Hepatocyte (in vitro differentiated cells): ENCODE measurements at regions not wholly inside any gene's neighbourhood (a gene's known extent, or its start where the extent isn't known, plus 50 kb on each side); places are given as distances from the start of the nearest gene placed in this dataset.

Source experiments
- DNase-seq: peaks from one replicate; pipeline ENCODE4 v3.0.0-alpha.2; 2016; ENCODE audit warnings: low spot score
- H2AFZ ChIP-seq: fragments of 200-600 bp; sonication (generic); 2 replicates; pipeline ENCODE4 v1.6.0; 2016; ENCODE audit warnings: antibody characterized with exemption, mild to moderate bottlenecking
- H3K27ac ChIP-seq: fragments of 200-600 bp; sonication (generic); 2 replicates; pipeline ENCODE4 v1.5.1; 2016; ENCODE audit warnings: mild to moderate bottlenecking
- H3K27me3 ChIP-seq: fragments of 200-600 bp; sonication (generic); 2 replicates; pipeline ENCODE4 v1.6.1; 2016
- H3K36me3 ChIP-seq: fragments of 200-600 bp; sonication (generic); replicated peaks from 2 replicates; pipeline ENCODE4 v1.5.1; 2016; ENCODE audit warnings: low read depth; ENCODE audit not compliant: insufficient read depth
- H3K4me1 ChIP-seq: fragments of 200-600 bp; sonication (generic); 2 replicates; pipeline ENCODE4 v1.5.1; 2016; ENCODE audit warnings: mild to moderate bottlenecking, moderate library complexity; ENCODE audit not compliant: insufficient read depth
- H3K4me2 ChIP-seq: fragments of 200-600 bp; sonication (generic); 2 replicates; pipeline ENCODE4 v1.6.0; 2016
- H3K4me3 ChIP-seq: fragments of 200-600 bp; sonication (generic); 2 replicates; pipeline ENCODE4 v1.5.1; 2016; ENCODE audit warnings: mild to moderate bottlenecking
- H3K79me2 ChIP-seq: fragments of 200-600 bp; sonication (generic); 2 replicates; pipeline ENCODE4 v1.6.0; 2017; ENCODE audit warnings: mild to moderate bottlenecking
- H3K9me2 ChIP-seq: fragments of 200-600 bp; sonication (generic); replicated peaks from 2 replicates; pipeline ENCODE4 v1.6.0; 2017; ENCODE audit warnings: mild to moderate bottlenecking; ENCODE audit not compliant: insufficient read depth
- H3K9me3 ChIP-seq: fragments of 200-600 bp; sonication (generic); 2 replicates; pipeline ENCODE4 v1.5.1; 2016; ENCODE audit warnings: low read depth, mild to moderate bottlenecking
- H4K20me1 ChIP-seq: fragments of 200-600 bp; sonication (generic); 2 replicates; pipeline ENCODE4 v1.6.0; 2016; ENCODE audit warnings: mild to moderate bottlenecking; ENCODE audit not compliant: insufficient read depth, poor library complexity, severe bottlenecking
- EZH2 ChIP-seq: fragments of 200-600 bp; sonication (generic); IDR thresholded peaks from 2 replicates; pipeline ENCODE4 v1.6.1; 2016; ENCODE audit warnings: antibody characterized with exemption, mild to moderate bottlenecking, borderline replicate concordance
- EZH2phosphoT487 ChIP-seq: fragments of 200-600 bp; sonication (generic); IDR thresholded peaks from one replicate; pipeline ENCODE4 v1.6.1; 2018; ENCODE audit warnings: antibody characterized with exemption, mild to moderate bottlenecking, low read depth, moderate library complexity; ENCODE audit not compliant: unreplicated experiment, severe bottlenecking
- WGBS: methylation state at CpG from one replicate; pipeline ENCODE4 v1.1.6; 2016; ENCODE audit warnings: low lambda C conversion rate; ENCODE audit errors: missing lambda C conversion rate; 5-methylcytosine and 5-hydroxymethylcytosine counted together
- TF ChIP-seq, protein P1 (sequence below): fragments of 200-600 bp; sonication (generic); IDR thresholded peaks from 2 replicates; pipeline ENCODE4 v1.5.1; 2016; ENCODE audit warnings: antibody characterized with exemption, mild to moderate bottlenecking; ENCODE audit not compliant: poor library complexity

DNA sequence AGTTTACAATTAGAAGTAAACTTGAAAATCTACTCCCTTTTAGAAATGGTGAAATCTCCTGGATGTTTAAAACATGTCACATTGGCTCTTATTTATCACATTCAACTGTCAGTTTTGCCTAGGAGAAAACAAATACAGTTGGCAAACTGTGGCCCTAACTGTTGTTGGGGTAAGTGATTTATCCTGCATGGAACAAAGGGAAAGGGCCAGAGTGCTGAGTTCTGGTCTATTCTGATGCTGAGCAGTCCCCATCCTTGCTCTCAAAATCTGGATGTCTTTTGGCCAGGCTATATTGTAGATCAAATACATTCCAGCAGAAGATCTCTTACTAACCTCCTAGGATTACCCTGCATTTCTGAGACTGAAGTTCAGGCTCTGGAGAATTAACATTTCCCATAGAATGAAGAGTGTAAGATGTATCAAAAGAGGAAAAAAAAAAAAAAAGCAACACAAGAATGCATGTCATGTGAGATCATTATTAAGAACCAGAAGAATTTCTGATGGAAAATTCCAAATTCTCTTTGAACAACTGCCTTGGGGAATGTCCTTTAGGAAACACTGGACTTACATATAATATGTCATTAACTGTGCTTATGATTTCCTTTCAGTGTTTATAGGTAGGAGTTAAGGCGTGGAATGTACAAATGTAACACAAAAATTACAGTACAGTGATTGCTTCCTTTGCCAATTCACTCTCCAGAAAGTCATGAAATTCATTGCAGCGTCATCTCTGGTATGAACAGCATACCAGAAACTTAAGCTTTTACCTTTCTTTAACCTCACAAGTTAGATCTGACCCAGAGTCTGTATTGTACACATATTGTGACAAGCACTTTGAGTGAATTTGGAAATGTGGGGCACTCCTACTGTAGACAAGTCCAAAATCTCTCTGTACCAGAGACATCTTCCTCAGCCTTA, 1012.5 kb upstream of the LCORL start:
- no peaks in the 10 kb centered on the region for H3K27me3 ChIP-seq
- no peaks in the 10 kb centered on the region for H3K79me2 ChIP-seq
- no peak overlapping the region for H3K4me3 ChIP-seq
- H3K4me2 ChIP-seq: no peak overlapping the region
- H3K9me3 ChIP-seq: no peaks in the 10 kb centered on the region
- DNase-seq: no peak
- no peaks in the 10 kb centered on the region for H3K36me3 ChIP-seq
- H2AFZ ChIP-seq: peak overlapping the region; percentile 41
- TF ChIP-seq EZH2 (no peak), EZH2phosphoT487 (no peak)
- TF ChIP-seq, protein P1, sequence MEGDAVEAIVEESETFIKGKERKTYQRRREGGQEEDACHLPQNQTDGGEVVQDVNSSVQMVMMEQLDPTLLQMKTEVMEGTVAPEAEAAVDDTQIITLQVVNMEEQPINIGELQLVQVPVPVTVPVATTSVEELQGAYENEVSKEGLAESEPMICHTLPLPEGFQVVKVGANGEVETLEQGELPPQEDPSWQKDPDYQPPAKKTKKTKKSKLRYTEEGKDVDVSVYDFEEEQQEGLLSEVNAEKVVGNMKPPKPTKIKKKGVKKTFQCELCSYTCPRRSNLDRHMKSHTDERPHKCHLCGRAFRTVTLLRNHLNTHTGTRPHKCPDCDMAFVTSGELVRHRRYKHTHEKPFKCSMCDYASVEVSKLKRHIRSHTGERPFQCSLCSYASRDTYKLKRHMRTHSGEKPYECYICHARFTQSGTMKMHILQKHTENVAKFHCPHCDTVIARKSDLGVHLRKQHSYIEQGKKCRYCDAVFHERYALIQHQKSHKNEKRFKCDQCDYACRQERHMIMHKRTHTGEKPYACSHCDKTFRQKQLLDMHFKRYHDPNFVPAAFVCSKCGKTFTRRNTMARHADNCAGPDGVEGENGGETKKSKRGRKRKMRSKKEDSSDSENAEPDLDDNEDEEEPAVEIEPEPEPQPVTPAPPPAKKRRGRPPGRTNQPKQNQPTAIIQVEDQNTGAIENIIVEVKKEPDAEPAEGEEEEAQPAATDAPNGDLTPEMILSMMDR: no peak
- H3K9me2 ChIP-seq: no peaks in the 10 kb centered on the region
- peak overlapping the region; percentile 49 for H3K27ac ChIP-seq
- 66% methylated on average over 2 of the region's 2 CpGs for WGBS
- peaks cover 15% of the 10 kb centered on the region for H3K4me1 ChIP-seq
- no peaks in the 10 kb centered on the region for H4K20me1 ChIP-seq

DNA sequence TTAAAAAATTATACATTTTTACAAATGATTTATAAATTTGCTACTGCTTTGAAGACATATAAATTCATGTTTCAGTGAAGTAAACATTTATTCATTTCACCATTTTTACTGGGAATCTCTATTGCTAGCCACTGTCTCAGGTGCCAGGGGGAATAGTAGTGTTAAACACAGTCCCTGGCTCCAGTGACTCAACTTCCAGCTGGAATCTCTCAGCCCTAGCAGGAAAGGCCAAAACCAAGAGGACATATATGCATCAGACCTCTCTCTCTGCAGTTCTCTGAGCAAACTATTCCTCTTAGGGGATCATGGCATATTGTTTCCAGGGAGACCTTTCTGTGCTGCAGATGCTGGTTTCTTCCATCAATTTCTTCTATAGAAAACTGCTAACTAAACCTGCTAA, 1009.0 kb upstream of the LCORL start:
- Histone ChIP-seq H4K20me1 (no peaks in the 10 kb centered on the region), H3K4me1 (peaks cover 15% of the 10 kb centered on the region), H3K9me2 (no peaks in the 10 kb centered on the region), H3K27me3 (no peaks in the 10 kb centered on the region), H3K4me3 (no peak overlapping the region), H3K4me2 (no peak overlapping the region), H3K36me3 (no peaks in the 10 kb centered on the region), H3K9me3 (no peaks in the 10 kb centered on the region), H3K79me2 (no peaks in the 10 kb centered on the region), H2AFZ (no peak overlapping the region), H3K27ac (no peak overlapping the region)
- no peak for DNase-seq
- no peak for TF ChIP-seq EZH2phosphoT487
- no peak for TF ChIP-seq EZH2

DNA sequence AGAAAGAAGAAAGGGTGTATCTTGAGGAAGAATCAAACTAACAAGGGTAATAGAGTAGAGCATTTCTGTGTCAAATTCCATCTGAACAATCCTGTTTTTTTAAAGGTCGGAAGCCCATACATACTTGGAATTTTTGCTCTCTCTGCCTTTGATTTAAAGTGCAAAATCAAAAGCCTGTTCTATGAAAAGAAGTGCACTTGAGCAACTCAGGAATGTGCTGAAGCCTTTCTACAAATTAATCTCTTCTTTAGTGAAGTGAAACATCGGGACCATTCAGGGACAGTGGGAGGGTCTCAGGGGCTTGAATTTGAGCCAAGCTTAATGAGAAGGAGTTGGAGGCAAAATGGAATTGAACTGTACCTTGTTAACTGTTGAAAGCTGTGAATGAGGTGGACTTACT, 1008.5 kb upstream of the LCORL start:
- H3K9me2 ChIP-seq: no peaks in the 10 kb centered on the region
- H3K4me3 ChIP-seq: no peak overlapping the region
- peak overlapping the region; percentile 21 for H2AFZ ChIP-seq
- H4K20me1 ChIP-seq: no peaks in the 10 kb centered on the region
- peaks cover 15% of the 10 kb centered on the region for H3K4me1 ChIP-seq
- WGBS: 29% methylated on average over 2 of the region's 2 CpGs
- DNase-seq: no peak
- no peaks in the 10 kb centered on the region for H3K9me3 ChIP-seq
- no peak overlapping the region for H3K27ac ChIP-seq
- H3K79me2 ChIP-seq: no peaks in the 10 kb centered on the region
- peak overlapping the region; percentile 24 for H3K4me2 ChIP-seq
- H3K27me3 ChIP-seq: no peaks in the 10 kb centered on the region
- no peaks in the 10 kb centered on the region for H3K36me3 ChIP-seq
- TF ChIP-seq EZH2: no peak
- no peak for TF ChIP-seq EZH2phosphoT487
- TF ChIP-seq, protein P1: no peak

DNA sequence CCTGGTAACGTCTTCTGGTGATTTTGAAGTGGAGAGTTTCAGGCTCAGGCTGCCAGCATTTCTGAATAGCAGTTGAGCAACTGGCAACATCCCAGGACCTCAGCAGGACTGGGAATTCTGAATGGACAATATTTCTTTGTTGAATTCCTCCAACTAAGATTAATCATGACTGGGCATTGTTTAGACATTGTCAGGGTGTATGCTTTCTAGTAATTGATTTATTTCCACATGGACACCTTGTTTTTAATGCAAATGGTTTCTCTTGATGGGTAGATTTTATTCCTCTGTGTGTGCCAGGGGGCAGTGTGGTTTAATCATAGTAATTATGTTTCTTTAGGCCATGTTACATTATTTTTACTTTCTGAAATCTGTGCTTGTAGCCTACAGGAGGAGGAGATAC, 1004.7 kb upstream of the LCORL start:
- no peak overlapping the region for H2AFZ ChIP-seq
- TF ChIP-seq, protein P1: peak; percentile 15
- no peak for TF ChIP-seq EZH2phosphoT487
- peaks cover 8% of the 10 kb centered on the region for H3K4me1 ChIP-seq
- H3K27ac ChIP-seq: no peak overlapping the region
- no peaks in the 10 kb centered on the region for H3K9me3 ChIP-seq
- H3K79me2 ChIP-seq: no peaks in the 10 kb centered on the region
- no peaks in the 10 kb centered on the region for H4K20me1 ChIP-seq
- DNase-seq: no peak
- H3K36me3 ChIP-seq: no peaks in the 10 kb centered on the region
- 76% methylated on average over 1 of the region's 1 CpG for WGBS
- no peaks in the 10 kb centered on the region for H3K9me2 ChIP-seq
- H3K4me3 ChIP-seq: no peak overlapping the region
- no peaks in the 10 kb centered on the region for H3K27me3 ChIP-seq
- no peak overlapping the region for H3K4me2 ChIP-seq
